SK-N-SH (cell line): ENCODE measurements at regions not wholly inside any gene's neighbourhood (a gene's known extent, or its start where the extent isn't known, plus 50 kb on each side); places are given as distances from the start of the nearest gene placed in this dataset.

ENCODE experiments used
- CTCF ChIA-PET: fragments of 300-600, 350-600 bp; formaldehyde crosslinking; extraction: SDS; loops from one replicate; lab custom pipeline; 2021; lab: Yijun Ruan, JAX
- POLR2A ChIA-PET: fragments of 350-600 bp; sonication (Branson Sonifier 250); formaldehyde crosslinking; extraction: SDS; loops from one replicate; lab custom pipeline; 2020; ENCODE audit warnings: antibody characterized with exemption, inconsistent platforms; lab: Yijun Ruan, JAX
- DNase-seq: peaks from one replicate; pipeline ENCODE4 v3.0.0; 2012
- H2AFZ ChIP-seq: fragments of 200-600 bp; sonication (generic); 2 replicates; pipeline ENCODE4 v1.8.1; 2016; ENCODE audit warnings: antibody characterized with exemption, mild to moderate bottlenecking, low read depth
- H3F3A ChIP-seq: fragments of 200-600 bp; sonication (generic); replicated peaks from 2 replicates; pipeline ENCODE3; 2016; ENCODE audit warnings: antibody characterized with exemption, mild to moderate bottlenecking; ENCODE audit not compliant: insufficient read depth
- H3K27ac ChIP-seq, 2 experiments: fragments of 200-500 bp in 1 of 2; fragments of 200-600 bp in 1 of 2; sonication (Bioruptor generic) in 1 of 2; sonication (generic), shearing (Covaris generic) in 1 of 2; 2 replicates each; pipeline versions ENCODE4 v1.5.1 to v1.6.1; 2014 to 2016; ENCODE audit warnings: low read depth in 2 of 2, inconsistent platforms in 1 of 2, low read length in 1 of 2, mild to moderate bottlenecking in 1 of 2, mixed read lengths in 1 of 2
- H3K27me3 ChIP-seq: fragments of 200-600 bp; sonication (generic), shearing (Covaris generic); 2 replicates; pipeline ENCODE4 v1.6.1; 2016; ENCODE audit warnings: mixed run types; ENCODE audit not compliant: insufficient read depth
- H3K36me3 ChIP-seq, 2 experiments: fragments of 200-500 bp in 1 of 2; fragments of 200-600 bp in 1 of 2; sonication (Bioruptor generic) in 1 of 2; sonication (generic) in 1 of 2; replicated peaks in 1 of 2; 2 replicates each; pipeline versions ENCODE3 to v1.5.1; 2014 to 2016; ENCODE audit warnings: low read length in 1 of 2, mild to moderate bottlenecking in 1 of 2; ENCODE audit not compliant: insufficient read depth in 2 of 2, control insufficient read depth in 1 of 2
- H3K4me1 ChIP-seq, 2 experiments: fragments of 200-500 bp in 1 of 2; fragments of 200-600 bp in 1 of 2; sonication (Bioruptor generic) in 1 of 2; sonication (generic), shearing (Covaris generic) in 1 of 2; 2 replicates each; pipeline versions ENCODE4 v1.5.1 to v1.6.1; 2014 to 2016; ENCODE audit warnings: low read depth in 1 of 2, low read length in 1 of 2, mixed run types in 1 of 2; ENCODE audit not compliant: insufficient read depth in 2 of 2, control insufficient read depth in 1 of 2
- H3K4me2 ChIP-seq: fragments of 200-600 bp; sonication (generic), shearing (Covaris generic); 2 replicates; pipeline ENCODE4 v1.6.1; 2017; ENCODE audit warnings: mixed run types
- H3K4me3 ChIP-seq, 2 experiments: fragments of 200-500 bp in 1 of 2; fragments of 200-600 bp in 1 of 2; sonication (Bioruptor generic) in 1 of 2; sonication (generic), shearing (Covaris generic) in 1 of 2; 2 replicates each; pipeline versions ENCODE4 v1.5.1 to v1.8.1; 2014 to 2016; ENCODE audit warnings: low read depth in 2 of 2, inconsistent platforms in 1 of 2, low read length in 1 of 2, mild to moderate bottlenecking in 1 of 2, mixed read lengths in 1 of 2, moderate library complexity in 1 of 2
- H3K79me2 ChIP-seq: fragments of 200-600 bp; sonication (generic); 2 replicates; pipeline ENCODE4 v1.8.1; 2017; ENCODE audit warnings: mild to moderate bottlenecking; ENCODE audit not compliant: insufficient read depth
- H3K9ac ChIP-seq: fragments of 200-600 bp; sonication (generic); 2 replicates; pipeline ENCODE4 v1.6.1; 2017; ENCODE audit warnings: mixed run types
- H3K9me2 ChIP-seq: fragments of 200-600 bp; sonication (generic); 2 replicates; pipeline ENCODE4 v1.6.1; 2017; ENCODE audit warnings: mixed run types
- H3K9me3 ChIP-seq: fragments of 200-600 bp; sonication (generic); 2 replicates; pipeline ENCODE4 v1.6.1; 2017; ENCODE audit warnings: mixed run types, mild to moderate bottlenecking, moderate library complexity
- H4K20me1 ChIP-seq: fragments of 200-600 bp; sonication (generic); 2 replicates; pipeline ENCODE4 v1.6.1; 2017; ENCODE audit warnings: mild to moderate bottlenecking, mixed run types; ENCODE audit not compliant: insufficient read depth
- CHD2 ChIP-seq: fragments of 150-350 bp; IDR thresholded peaks from 2 replicates; pipeline ENCODE4 v1.6.1; 2018; ENCODE audit warnings: low read length; ENCODE audit not compliant: partially characterized antibody
- CTCF ChIP-seq: fragments of 200-600 bp; sonication (generic); IDR thresholded peaks from 2 replicates; pipeline ENCODE4 v1.6.1; 2017; ENCODE audit warnings: antibody characterized with exemption, mild to moderate bottlenecking, moderate library complexity
- EP300 ChIP-seq, 2 experiments: IDR thresholded peaks; 2 replicates each; pipeline versions ENCODE4 v1.4.0 to v1.6.1; 2012; ENCODE audit warnings: borderline replicate concordance in 1 of 2, low read depth in 1 of 2, low read length in 1 of 2
- FOSL2 ChIP-seq: IDR thresholded peaks from 2 replicates; pipeline ENCODE4 v1.4.0; 2012; ENCODE audit warnings: low read depth, mild to moderate bottlenecking, moderate library complexity, borderline replicate concordance
- FOXJ3 ChIP-seq: sonication (generic); formaldehyde crosslinking; IDR thresholded peaks from 2 replicates; pipeline ENCODE4 v1.5.1; 2020; ENCODE audit warnings: mild to moderate bottlenecking, missing genetic modification reagents
- FOXM1 ChIP-seq: IDR thresholded peaks from 2 replicates; pipeline ENCODE4 v1.4.0; 2012; ENCODE audit warnings: low read depth, mild to moderate bottlenecking
- IRF3 ChIP-seq: fragments of 150-350 bp; IDR thresholded peaks from 2 replicates; pipeline ENCODE4 v1.6.1; 2016; ENCODE audit warnings: mild to moderate bottlenecking, low read depth, low read length
- MEF2A ChIP-seq: IDR thresholded peaks from 2 replicates; pipeline ENCODE4 v1.4.0; 2012; ENCODE audit warnings: low read depth, borderline replicate concordance
- MXI1 ChIP-seq: IDR thresholded peaks from 2 replicates; pipeline ENCODE4 v1.6.1; 2012; ENCODE audit warnings: mild to moderate bottlenecking, low read depth, low read length, improper control_type of control experiment
- NFIC ChIP-seq: IDR thresholded peaks from 2 replicates; pipeline ENCODE4 v1.4.0; 2012; ENCODE audit warnings: borderline replicate concordance
- NRF1 ChIP-seq: IDR thresholded peaks from 2 replicates; pipeline ENCODE4 v1.6.1; 2012; ENCODE audit warnings: low read depth, mild to moderate bottlenecking, low read length
- POLR2AphosphoS5 ChIP-seq: IDR thresholded peaks from 2 replicates; pipeline ENCODE4 v1.6.1; 2012; ENCODE audit warnings: low read depth, low read length
- RCOR1 ChIP-seq: fragments of 150-350 bp; IDR thresholded peaks from 2 replicates; pipeline ENCODE4 v1.6.1; 2017; ENCODE audit warnings: antibody characterized with exemption, low read length
- RFX5 ChIP-seq: IDR thresholded peaks from 2 replicates; pipeline ENCODE4 v1.6.1; 2012; ENCODE audit warnings: mild to moderate bottlenecking, improper control_type of control experiment, low read length
- RXRA ChIP-seq: IDR thresholded peaks from 2 replicates; pipeline ENCODE4 v1.4.0; 2012; ENCODE audit warnings: low read depth, mild to moderate bottlenecking, borderline replicate concordance
- SIN3A ChIP-seq: IDR thresholded peaks from 2 replicates; pipeline ENCODE4 v1.6.1; 2012; ENCODE audit warnings: low read depth, mild to moderate bottlenecking, low read length, moderate library complexity, borderline replicate concordance
- TAF1 ChIP-seq: IDR thresholded peaks from 2 replicates; pipeline ENCODE4 v1.6.1; 2012; ENCODE audit warnings: low read depth, mild to moderate bottlenecking, low read length, moderate library complexity, borderline replicate concordance
- TCF12 ChIP-seq: IDR thresholded peaks from 2 replicates; pipeline ENCODE4 v1.4.0; 2012
- TEAD4 ChIP-seq: IDR thresholded peaks from 2 replicates; pipeline ENCODE4 v1.4.0; 2012; ENCODE audit warnings: mild to moderate bottlenecking, borderline replicate concordance; ENCODE audit not compliant: insufficient read depth
- YY1 ChIP-seq: IDR thresholded peaks from 2 replicates; pipeline ENCODE4 v1.4.0; 2012; ENCODE audit warnings: low read depth, mild to moderate bottlenecking
- ZBTB33 ChIP-seq: IDR thresholded peaks from 2 replicates; pipeline ENCODE4 v1.4.0; 2012; ENCODE audit warnings: low read depth, borderline replicate concordance
- WGBS: methylation state at CpG from one replicate; pipeline ENCODE4 v1.1.6; 2017; ENCODE audit warnings: low lambda C conversion rate; 5-methylcytosine and 5-hydroxymethylcytosine counted together

- Histone ChIP-seq H3K9ac (no peak overlapping the region), H3K27me3 (no peaks in the 10 kb centered on the region), H3K9me2 (no peaks in the 10 kb centered on the region), H3K27ac (no peak overlapping the region), H3K79me2 (no peaks in the 10 kb centered on the region), H3F3A (no peaks in the 10 kb centered on the region), H3K4me2 (no peak overlapping the region), H3K9me3 (no peaks in the 10 kb centered on the region), H2AFZ (no peak overlapping the region), H3K4me1 (no peaks in the 10 kb centered on the region), H3K36me3 (no peaks in the 10 kb centered on the region), H4K20me1 (no peaks in the 10 kb centered on the region), H3K4me3 (no peak overlapping the region)
- 1% methylated on average over 3 of the region's 3 CpGs for WGBS
- DNase-seq = no peak
- no peak for TF ChIP-seq MEF2A
- TF ChIP-seq NRF1 = no peak
- no peak for TF ChIP-seq NFIC
- no peak for TF ChIP-seq ZBTB33
- TF ChIP-seq FOXJ3 (CRISPR knock-in tag) = no peak
- no peak for TF ChIP-seq YY1
- TF ChIP-seq CHD2 = no peak
- no peak for TF ChIP-seq RFX5
- no peak for TF ChIP-seq EP300 (IDR thresholded peaks at IDR 0.05; ENCODE audit: borderline replicate concordance in 1 of 2, low read depth in 1 of 2, low read length in 1 of 2)
- no peak for TF ChIP-seq POLR2AphosphoS5
- TF ChIP-seq SIN3A = no peak
- TF ChIP-seq RXRA = no peak
- no peak for TF ChIP-seq MXI1
- CTCF ChIA-PET = interaction anchor here (3.1 kb wide), 1 partner anchor 8 kb away, joined by 23 read pairs; no protein-coding TSS in a partner anchor
- POLR2A ChIA-PET = no interaction called here
These were observed 696.2 kb downstream of the DNAH5 start for GRCh38 chr5:13248253-13248652.

- 11% methylated on average over 5 of the region's 5 CpGs for WGBS
- H3K79me2 ChIP-seq = no peaks in the 10 kb centered on the region
- no peaks in the 10 kb centered on the region for H3K9me2 ChIP-seq
- DNase-seq = no peak
- no peak overlapping the region for H3K9ac ChIP-seq
- no peaks in the 10 kb centered on the region for H3F3A ChIP-seq
- no peak overlapping the region for H3K27ac ChIP-seq
- no peaks in the 10 kb centered on the region for H3K9me3 ChIP-seq
- H2AFZ ChIP-seq = no peak overlapping the region
- H3K4me2 ChIP-seq = no peak overlapping the region
- no peak overlapping the region for H3K4me3 ChIP-seq
- POLR2A ChIA-PET = no interaction called here
- TF ChIP-seq MEF2A (no peak), TAF1 (no peak), ZBTB33 (no peak), RCOR1 (no peak), TCF12 (no peak), TEAD4 (no peak), IRF3 (no peak), FOXM1 (no peak), SIN3A (no peak), FOSL2 (no peak), CTCF (no peak)
- no peaks in the 10 kb centered on the region for H3K4me1 ChIP-seq
- CTCF ChIA-PET = no interaction called here
- H3K36me3 ChIP-seq = no peaks in the 10 kb centered on the region
- H4K20me1 ChIP-seq = no peaks in the 10 kb centered on the region
- H3K27me3 ChIP-seq = no peaks in the 10 kb centered on the region
These were observed 698.4 kb downstream of the DNAH5 start for GRCh38 chr5:13246053-13246452.
